Omental fat pad (tissue), 3 donors: ENCODE measurements at regions not wholly inside any gene's neighbourhood (a gene's known extent, or its start where the extent isn't known, plus 50 kb on each side); places are given as distances from the start of the nearest gene placed in this dataset.

Experiments
- ATAC-seq: fragments of 150-250 bp; one replicate; pipeline ENCODE4 v1.9.1; 2016; ENCODE audit warnings: mild to moderate bottlenecking, moderate library complexity; ENCODE audit not compliant: low FRiP score
- DNase-seq: peaks from one replicate; pipeline ENCODE4 v3.0.0-alpha.2; 2019; ENCODE audit warnings: low spot score
- TF ChIP-seq, protein P1 (sequence below), 3 donors: fragments of 450-650 bp; IDR thresholded peaks; one replicate each; pipeline ENCODE4 v1.5.1; 2016 to 2017; ENCODE audit warnings: antibody characterized with exemption in 3 of 3, mild to moderate bottlenecking in 3 of 3, moderate library complexity in 2 of 3

DNA sequence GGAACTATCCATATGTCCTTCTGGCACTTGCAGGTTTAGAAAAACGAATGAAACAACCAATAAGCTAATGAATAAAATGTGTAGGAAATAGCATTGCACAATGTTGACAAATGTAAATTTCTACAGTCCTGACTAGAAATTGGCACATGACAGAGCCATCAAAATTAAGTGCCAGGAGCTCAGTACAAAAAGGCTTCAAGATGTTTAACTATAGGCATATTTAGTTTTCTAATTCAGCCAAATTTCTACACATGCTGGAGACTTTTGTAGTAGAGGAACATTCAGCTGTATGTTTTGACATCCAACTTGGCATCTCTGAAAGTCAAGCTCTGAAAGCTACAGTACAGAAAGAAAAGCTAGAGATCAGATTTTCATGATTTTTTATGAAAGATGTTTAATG lies 1999.4 kb upstream of the AGA start:
- TF ChIP-seq, protein P1, sequence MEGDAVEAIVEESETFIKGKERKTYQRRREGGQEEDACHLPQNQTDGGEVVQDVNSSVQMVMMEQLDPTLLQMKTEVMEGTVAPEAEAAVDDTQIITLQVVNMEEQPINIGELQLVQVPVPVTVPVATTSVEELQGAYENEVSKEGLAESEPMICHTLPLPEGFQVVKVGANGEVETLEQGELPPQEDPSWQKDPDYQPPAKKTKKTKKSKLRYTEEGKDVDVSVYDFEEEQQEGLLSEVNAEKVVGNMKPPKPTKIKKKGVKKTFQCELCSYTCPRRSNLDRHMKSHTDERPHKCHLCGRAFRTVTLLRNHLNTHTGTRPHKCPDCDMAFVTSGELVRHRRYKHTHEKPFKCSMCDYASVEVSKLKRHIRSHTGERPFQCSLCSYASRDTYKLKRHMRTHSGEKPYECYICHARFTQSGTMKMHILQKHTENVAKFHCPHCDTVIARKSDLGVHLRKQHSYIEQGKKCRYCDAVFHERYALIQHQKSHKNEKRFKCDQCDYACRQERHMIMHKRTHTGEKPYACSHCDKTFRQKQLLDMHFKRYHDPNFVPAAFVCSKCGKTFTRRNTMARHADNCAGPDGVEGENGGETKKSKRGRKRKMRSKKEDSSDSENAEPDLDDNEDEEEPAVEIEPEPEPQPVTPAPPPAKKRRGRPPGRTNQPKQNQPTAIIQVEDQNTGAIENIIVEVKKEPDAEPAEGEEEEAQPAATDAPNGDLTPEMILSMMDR (IDR thresholded peaks at IDR 0.05) = no peak
- DNase-seq = no peak
- ATAC-seq = no peak

DNA sequence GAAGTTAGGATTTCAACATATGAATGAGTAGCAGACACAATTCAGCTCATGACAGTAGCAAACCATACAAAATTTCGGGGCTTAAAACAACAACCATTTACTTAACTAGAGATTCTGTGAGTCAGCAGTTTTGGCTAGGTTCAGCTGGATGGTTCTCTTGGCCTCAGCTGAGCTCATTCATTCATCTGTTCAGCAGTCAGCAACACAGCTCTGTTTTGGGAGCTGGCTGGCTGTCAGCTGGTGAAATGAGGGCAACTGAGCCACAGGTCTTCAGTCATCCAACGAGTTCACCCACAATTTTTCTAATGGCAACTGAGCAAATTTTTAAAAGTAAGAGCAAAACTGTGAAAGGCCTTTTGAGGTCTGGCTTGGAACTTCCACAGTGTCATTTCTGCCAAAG lies 2005.1 kb upstream of the AGA start:
- DNase-seq (no peak), ATAC-seq (no peak)
- TF ChIP-seq, protein P1 (IDR thresholded peaks at IDR 0.05) = no peak

DNA sequence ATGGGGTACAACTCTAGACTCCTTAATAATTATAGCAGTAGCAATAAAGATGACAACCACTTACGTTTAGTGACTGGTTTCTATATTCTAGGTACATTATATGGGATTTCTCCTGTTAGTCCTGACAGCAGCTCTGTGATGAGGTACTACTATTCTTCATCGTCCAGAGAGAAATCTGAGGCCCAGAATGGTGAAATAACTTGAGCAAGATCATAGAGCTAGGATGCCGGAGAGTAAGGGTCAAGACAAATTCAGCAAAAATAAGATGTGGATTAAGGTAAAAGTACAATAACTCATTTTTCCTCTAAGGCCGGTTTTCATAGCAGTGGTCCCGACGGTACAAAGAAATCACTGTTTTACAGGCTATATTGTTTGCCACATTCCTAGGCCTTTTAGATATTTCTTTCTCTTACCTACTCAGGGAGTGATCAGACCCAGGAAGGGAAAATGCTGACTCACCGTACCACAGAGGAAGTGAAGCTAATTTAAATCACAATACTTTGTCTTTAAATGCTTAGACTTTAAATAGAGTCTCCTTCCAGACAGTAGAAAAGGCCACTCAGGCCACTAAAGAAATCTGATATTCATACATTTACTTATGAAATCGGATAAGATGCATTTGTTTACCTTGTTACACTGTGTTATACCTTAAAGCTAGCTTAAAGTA lies 2023.0 kb upstream of the AGA start:
- ATAC-seq (no peak), DNase-seq (no peak)
- TF ChIP-seq, protein P1 (IDR thresholded peaks at IDR 0.05) = no peak

DNA sequence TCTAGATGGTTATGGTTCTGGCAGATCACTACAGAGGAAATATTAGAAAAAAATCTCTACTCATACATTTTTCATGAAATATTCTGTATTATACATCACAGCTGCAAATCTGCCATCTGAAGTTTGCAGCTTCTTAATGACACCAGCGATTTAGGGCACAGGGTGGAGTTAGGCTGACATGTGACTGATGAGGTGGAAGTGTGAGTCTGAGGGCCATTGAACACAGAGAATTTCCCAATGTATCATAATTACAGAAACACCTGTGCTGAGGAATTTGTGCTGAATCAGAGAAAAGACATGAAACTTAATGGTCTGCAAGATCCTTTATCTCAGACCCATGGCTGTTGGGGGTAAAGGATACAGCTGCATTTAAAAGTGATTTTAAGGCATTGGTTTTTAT lies 2025.6 kb upstream of the AGA start:
- DNase-seq (no peak), ATAC-seq (no peak)
- TF ChIP-seq, protein P1 (IDR thresholded peaks at IDR 0.05) = no peak

DNA sequence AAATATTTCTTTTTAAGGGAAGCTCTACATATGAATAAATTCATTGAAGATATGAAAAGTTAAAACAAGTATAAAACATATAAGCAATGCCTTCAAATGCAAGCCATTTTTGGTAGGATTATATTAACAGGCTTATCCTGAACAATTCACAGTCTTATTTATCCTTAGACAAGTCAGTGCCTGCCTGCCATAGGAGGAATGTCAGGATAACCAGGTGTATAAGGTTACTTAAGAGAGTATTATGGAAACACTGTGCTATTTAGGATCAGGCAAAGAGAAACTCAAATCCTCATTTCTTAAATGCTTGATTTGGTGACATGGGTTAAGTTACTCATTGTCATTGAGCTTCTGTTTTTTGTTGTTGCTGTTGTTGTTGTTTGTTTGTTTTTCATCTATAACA lies 2029.9 kb upstream of the AGA start:
- DNase-seq (no peak), ATAC-seq (no peak)
- TF ChIP-seq, protein P1 (IDR thresholded peaks at IDR 0.05) = no peak

DNA sequence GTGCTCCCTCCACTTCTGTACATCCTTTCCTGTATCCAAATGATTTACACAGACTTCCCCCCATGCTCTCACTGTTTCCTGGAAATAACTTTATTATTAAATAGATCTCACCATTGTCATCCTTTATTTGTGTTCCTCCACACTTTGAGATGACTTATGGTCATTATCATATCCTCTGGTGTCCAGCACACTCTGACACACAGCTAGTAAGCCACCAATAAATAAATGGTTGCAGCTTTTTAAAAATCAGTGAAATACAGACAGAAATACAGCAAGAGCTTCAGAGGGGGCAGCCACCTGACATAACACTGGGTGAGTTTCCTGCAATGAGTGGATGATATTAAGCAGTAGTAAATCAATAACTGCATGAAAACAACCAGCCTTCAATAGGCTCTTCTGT lies 2036.4 kb upstream of the AGA start:
- no peak for ATAC-seq
- DNase-seq = no peak
- TF ChIP-seq, protein P1 (IDR thresholded peaks at IDR 0.05) = no peak

DNA sequence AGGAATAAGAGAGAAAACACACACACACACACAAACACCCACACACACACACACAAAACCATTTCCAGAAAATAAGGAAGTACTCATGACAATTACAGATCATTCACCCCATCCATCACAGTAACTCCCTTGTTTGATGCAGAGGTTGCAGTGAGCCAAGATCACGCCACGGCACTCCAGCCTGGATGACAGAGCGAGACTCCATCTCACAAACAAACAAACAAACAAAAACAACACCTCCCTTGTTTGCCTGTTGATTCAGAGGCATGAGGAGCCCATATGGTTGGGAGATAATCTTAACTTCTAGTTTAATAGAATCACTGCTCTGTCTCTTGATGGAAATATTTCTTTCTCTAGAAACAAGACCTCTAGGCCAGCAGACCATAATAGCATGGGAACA lies 2043.5 kb upstream of the AGA start:
- ATAC-seq (no peak), DNase-seq (no peak)
- TF ChIP-seq, protein P1 (IDR thresholded peaks at IDR 0.05) = no peak
